GM10266 (cell line): ENCODE measurements at regions not wholly inside any gene's neighbourhood (a gene's known extent, or its start where the extent isn't known, plus 50 kb on each side); places are given as distances from the start of the nearest gene placed in this dataset.

Experiments used
- DNase-seq: peaks from one replicate; pipeline ENCODE4 v3.0.0; 2012; ENCODE audit errors: extremely low spot score
- CTCF ChIP-seq: IDR thresholded peaks from 2 replicates; pipeline ENCODE4 v1.5.1; 2012; ENCODE audit warnings: mild to moderate bottlenecking, low read depth; ENCODE audit not compliant: control insufficient read depth, insufficient read depth; ENCODE audit errors: missing control alignments

- no peak for TF ChIP-seq CTCF
- DNase-seq, result no peak
Observed at GRCh38 chr1:96964761-96965160, 243.2 kb downstream of the PTBP2 start.

GRCh38 chr1:96966536-96967138, 245.1 kb downstream of the PTBP2 start:
- peak; percentile 86 for TF ChIP-seq CTCF
- peak; percentile 33 for DNase-seq

GRCh38 chr1:96967311-96967710, 245.7 kb downstream of the PTBP2 start:
- DNase-seq, result no peak
- no peak for TF ChIP-seq CTCF

DNA sequence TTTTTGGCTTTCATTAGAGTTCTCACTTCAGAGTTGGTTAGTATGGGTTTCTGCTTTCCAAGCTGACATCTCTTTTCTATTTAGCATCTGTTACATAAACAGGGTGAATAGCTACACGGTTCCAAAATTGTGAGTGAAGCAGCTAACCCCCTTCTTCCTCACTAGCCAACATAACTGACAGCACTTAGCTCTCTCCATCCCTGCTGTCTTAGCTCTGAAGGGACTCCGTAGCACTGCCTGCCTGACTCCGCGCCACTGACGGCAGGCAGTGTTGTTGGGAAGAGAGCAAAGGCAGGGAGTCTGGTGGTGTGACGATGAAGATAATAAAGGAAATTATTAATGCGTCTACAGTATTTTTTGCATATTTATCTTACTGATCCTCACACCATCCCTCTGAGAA, 247.0 kb downstream of the PTBP2 start:
- DNase-seq, result no peak
- no peak for TF ChIP-seq CTCF

- DNase-seq, result no peak
- TF ChIP-seq CTCF, result no peak
Observed at GRCh38 chr1:96968983-96969382, 247.4 kb downstream of the PTBP2 start.

DNA sequence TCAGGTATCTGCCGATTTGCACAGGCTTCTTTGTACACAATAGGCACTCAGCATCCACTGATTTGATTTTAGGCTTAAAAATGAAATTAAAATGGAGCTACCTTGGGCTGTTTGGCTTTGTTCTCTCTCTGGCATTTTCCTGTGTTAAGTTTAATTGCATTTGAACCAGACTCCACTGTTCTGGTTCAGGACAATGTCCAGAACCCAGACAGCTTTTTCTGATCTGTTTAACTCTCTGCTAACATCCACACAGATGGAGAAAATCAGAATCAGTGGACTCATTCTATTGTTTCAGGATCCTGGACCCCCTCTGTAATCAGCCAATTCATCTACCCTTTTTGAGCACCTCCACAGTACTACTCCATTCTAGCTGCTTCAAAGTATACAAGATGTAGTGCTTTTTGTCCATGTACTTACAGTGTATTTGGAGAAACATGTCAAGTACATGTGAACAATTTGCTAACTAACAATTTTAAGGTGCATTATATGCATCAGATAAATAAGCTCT, 248.1 kb downstream of the PTBP2 start:
- no peak for DNase-seq
- no peak for TF ChIP-seq CTCF

DNA sequence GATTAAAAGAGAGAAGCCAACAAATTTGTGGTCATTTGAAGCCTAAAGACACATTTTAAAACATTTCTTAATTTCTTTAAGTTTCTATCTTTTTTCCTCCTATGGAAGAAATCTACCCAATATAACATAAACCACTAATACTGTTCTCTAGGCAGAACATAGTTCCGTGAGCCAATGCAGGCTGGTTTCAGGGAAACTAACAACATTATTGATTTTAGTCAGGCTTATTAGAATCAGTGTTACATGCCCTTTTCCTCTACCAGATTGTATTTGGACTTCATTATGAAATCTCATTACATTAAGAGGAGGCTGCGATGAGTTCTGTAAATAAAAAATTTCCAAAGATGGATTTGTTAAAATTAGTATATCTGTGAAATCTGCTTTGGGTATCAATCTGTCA, 249.9 kb downstream of the PTBP2 start:
- no peak for DNase-seq
- TF ChIP-seq CTCF, result no peak
